NB4 (cell line): ENCODE measurements at regions not wholly inside any gene's neighbourhood (a gene's known extent, or its start where the extent isn't known, plus 50 kb on each side); places are given as distances from the start of the nearest gene placed in this dataset.

ENCODE experiments used
- CTCF ChIP-seq: IDR thresholded peaks from one replicate; pipeline ENCODE4 v1.5.1; 2012; ENCODE audit warnings: low read depth, low read length
- MAX ChIP-seq: IDR thresholded peaks from 2 replicates; pipeline ENCODE4 v1.6.1; 2011; ENCODE audit warnings: low read depth, low read length
- MYC ChIP-seq: IDR thresholded peaks from 2 replicates; pipeline ENCODE4 v1.6.1; 2011; ENCODE audit warnings: low read depth, low read length
- POLR2A ChIP-seq: IDR thresholded peaks from 2 replicates; pipeline ENCODE4 v1.6.1; 2011; ENCODE audit warnings: mild to moderate bottlenecking; ENCODE audit not compliant: insufficient read length; ENCODE audit errors: extremely low read depth

GRCh38 chr10:31752170-31752569, 176.5 kb downstream of the ARHGAP12 start:
- TF ChIP-seq CTCF (no peak), POLR2A (no peak), MAX (no peak), MYC (no peak)
